PC-3 (cell line): ENCODE measurements at regions not wholly inside any gene's neighbourhood (a gene's known extent, or its start where the extent isn't known, plus 50 kb on each side); places are given as distances from the start of the nearest gene placed in this dataset.

ENCODE experiments used
- ATAC-seq: fragments of 200-7000 bp; cut with Tn5 transposase; 2 replicates; pipeline ENCODE4 v1.9.1; 2020; ENCODE audit warnings: mild to moderate bottlenecking, moderate library complexity
- BruUV-seq: library from RNA; stranded (reverse); fragments of 400-500 nt; replicated peaks from 2 replicates; lab custom pipeline; 2021; lab: Mats Ljungman, UMichigan
- CTCF ChIA-PET: fragments of 300-600 bp; sonication (Branson Sonifier 250); formaldehyde crosslinking; loops from one replicate; lab custom pipeline; 2022; ENCODE audit warnings: antibody characterized with exemption; lab: Charles Lee
- POLR2A ChIA-PET: fragments of 300-600 bp; sonication (Branson Sonifier 250); formaldehyde crosslinking; loops from one replicate; lab custom pipeline; 2022; ENCODE audit warnings: antibody characterized with exemption; ENCODE audit not compliant: unreplicated experiment; lab: Charles Lee
- DNase-seq: peaks from one replicate; pipeline ENCODE4 v3.0.0-alpha.2; 2015
- H2AFZ ChIP-seq: fragments of 300-600 bp; sonication (generic); 2 replicates; pipeline ENCODE4 v1.6.0; 2016; ENCODE audit warnings: antibody characterized with exemption, low read length
- H3F3A ChIP-seq: fragments of 300-600 bp; sonication (generic); one replicate; pipeline ENCODE4 v1.6.0; 2017; ENCODE audit warnings: antibody characterized with exemption, low read length, control low read depth, mild to moderate bottlenecking; ENCODE audit not compliant: unreplicated experiment
- H3K27ac ChIP-seq: fragments of 300-600 bp; sonication (generic); 2 replicates; pipeline ENCODE4 v1.5.1; 2016; ENCODE audit warnings: mild to moderate bottlenecking, low read length
- H3K27me3 ChIP-seq: fragments of 300-600 bp; sonication (generic); 2 replicates; pipeline ENCODE4 v1.6.1; 2016; ENCODE audit warnings: low read length, mixed read lengths
- H3K36me3 ChIP-seq: fragments of 300-600 bp; sonication (generic); 2 replicates; pipeline ENCODE4 v1.6.1; 2016; ENCODE audit warnings: low read depth, mixed run types, low read length, mixed read lengths
- H3K4me1 ChIP-seq: fragments of 300-600 bp; sonication (generic); 2 replicates; pipeline ENCODE4 v1.5.1; 2016; ENCODE audit warnings: low read length; ENCODE audit not compliant: insufficient read depth
- H3K4me2 ChIP-seq: fragments of 300-600 bp; sonication (generic); 2 replicates; pipeline ENCODE4 v1.6.0; 2016; ENCODE audit warnings: low read length
- H3K4me3 ChIP-seq: fragments of 300-600 bp; sonication (generic); 2 replicates; pipeline ENCODE4 v1.5.1; 2016; ENCODE audit warnings: mild to moderate bottlenecking, low read length, mixed read lengths
- H3K79me2 ChIP-seq: fragments of 300-600 bp; sonication (generic); 2 replicates; pipeline ENCODE4 v1.6.1; 2017; ENCODE audit warnings: low read length, mixed read lengths
- H3K9ac ChIP-seq: fragments of 300-600 bp; sonication (generic); 2 replicates; pipeline ENCODE4 v1.6.0; 2016; ENCODE audit warnings: mild to moderate bottlenecking, low read length
- H3K9me2 ChIP-seq: fragments of 300-600 bp; sonication (generic); replicated peaks from 2 replicates; pipeline ENCODE4 v1.6.1; 2016; ENCODE audit warnings: mixed run types, low read length, mixed read lengths
- H3K9me3 ChIP-seq: fragments of 300-600 bp; sonication (generic); 2 replicates; pipeline ENCODE4 v1.6.1; 2016; ENCODE audit warnings: low read length, mixed read lengths
- H4K20me1 ChIP-seq: fragments of 300-600 bp; sonication (generic); 2 replicates; pipeline ENCODE4 v1.6.1; 2016; ENCODE audit warnings: low read length, mixed read lengths
- EZH2 ChIP-seq: fragments of 300-600 bp; sonication (generic); IDR thresholded peaks from one replicate; pipeline ENCODE4 v1.6.1; 2017; ENCODE audit warnings: antibody characterized with exemption, mild to moderate bottlenecking, low read length; ENCODE audit not compliant: unreplicated experiment
- EZH2phosphoT487 ChIP-seq: fragments of 300-600 bp; sonication (generic); IDR thresholded peaks from 2 replicates; pipeline ENCODE4 v1.6.1; 2018; ENCODE audit warnings: mild to moderate bottlenecking, antibody characterized with exemption, low read length, borderline replicate concordance
- intact Hi-C: fragments of 100-400 bp; cut with micrococcal nuclease; formaldehyde crosslinking; loops from 2 replicates; pipeline ENCODE4 v1.9.0; 2023
- TF ChIP-seq, protein P1 (sequence below): fragments of 300-600 bp; sonication (generic); conservative IDR thresholded peaks from 2 replicates; pipeline ENCODE4 v1.5.1; 2017; ENCODE audit warnings: antibody characterized with exemption, low read depth, mild to moderate bottlenecking, low read length

DNA sequence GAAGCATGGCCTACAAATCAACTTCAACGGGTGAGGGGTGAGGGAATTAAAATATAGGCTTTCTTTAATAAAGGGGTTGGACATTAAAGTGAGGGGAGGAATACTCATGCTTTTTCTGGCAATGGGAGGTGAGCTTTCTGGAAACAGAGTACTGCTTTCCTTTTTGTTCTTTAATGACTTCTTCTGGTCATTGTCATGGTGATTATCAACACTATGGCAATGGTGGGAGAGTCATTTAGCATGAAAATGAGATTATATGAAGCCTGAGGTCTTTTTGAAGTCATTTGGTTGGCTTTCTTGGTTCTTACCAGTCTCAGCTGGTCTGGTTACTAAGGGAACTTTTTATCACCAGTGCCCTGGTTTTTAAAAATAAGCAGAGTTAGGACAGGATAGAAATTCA is 475.8 kb upstream of the LRRC4C start:
- ATAC-seq, result no peak
- H2AFZ ChIP-seq, result no peak overlapping the region
- no peaks in the 10 kb centered on the region for H3K27me3 ChIP-seq
- intact Hi-C loops, result no loop called here
- H3K36me3 ChIP-seq, result no peaks in the 10 kb centered on the region
- H3K9me2 ChIP-seq, result no peaks in the 10 kb centered on the region
- H3K4me2 ChIP-seq, result no peak overlapping the region
- no peaks in the 10 kb centered on the region for H3K4me1 ChIP-seq
- H3K9ac ChIP-seq, result no peak overlapping the region
- H3F3A ChIP-seq, result no peaks in the 10 kb centered on the region
- no peaks in the 10 kb centered on the region for H4K20me1 ChIP-seq
- no peak for DNase-seq
- H3K4me3 ChIP-seq, result no peak overlapping the region
- H3K79me2 ChIP-seq, result no peaks in the 10 kb centered on the region
- ChIA-PET CTCF (no interaction called here), POLR2A (no interaction called here)
- TF ChIP-seq, protein P1, sequence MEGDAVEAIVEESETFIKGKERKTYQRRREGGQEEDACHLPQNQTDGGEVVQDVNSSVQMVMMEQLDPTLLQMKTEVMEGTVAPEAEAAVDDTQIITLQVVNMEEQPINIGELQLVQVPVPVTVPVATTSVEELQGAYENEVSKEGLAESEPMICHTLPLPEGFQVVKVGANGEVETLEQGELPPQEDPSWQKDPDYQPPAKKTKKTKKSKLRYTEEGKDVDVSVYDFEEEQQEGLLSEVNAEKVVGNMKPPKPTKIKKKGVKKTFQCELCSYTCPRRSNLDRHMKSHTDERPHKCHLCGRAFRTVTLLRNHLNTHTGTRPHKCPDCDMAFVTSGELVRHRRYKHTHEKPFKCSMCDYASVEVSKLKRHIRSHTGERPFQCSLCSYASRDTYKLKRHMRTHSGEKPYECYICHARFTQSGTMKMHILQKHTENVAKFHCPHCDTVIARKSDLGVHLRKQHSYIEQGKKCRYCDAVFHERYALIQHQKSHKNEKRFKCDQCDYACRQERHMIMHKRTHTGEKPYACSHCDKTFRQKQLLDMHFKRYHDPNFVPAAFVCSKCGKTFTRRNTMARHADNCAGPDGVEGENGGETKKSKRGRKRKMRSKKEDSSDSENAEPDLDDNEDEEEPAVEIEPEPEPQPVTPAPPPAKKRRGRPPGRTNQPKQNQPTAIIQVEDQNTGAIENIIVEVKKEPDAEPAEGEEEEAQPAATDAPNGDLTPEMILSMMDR, result no peak
- TF ChIP-seq EZH2 (no peak), EZH2phosphoT487 (no peak)
- H3K27ac ChIP-seq, result no peak overlapping the region
- no TSS peak for BruUV-seq
- H3K9me3 ChIP-seq, result no peaks in the 10 kb centered on the region

DNA sequence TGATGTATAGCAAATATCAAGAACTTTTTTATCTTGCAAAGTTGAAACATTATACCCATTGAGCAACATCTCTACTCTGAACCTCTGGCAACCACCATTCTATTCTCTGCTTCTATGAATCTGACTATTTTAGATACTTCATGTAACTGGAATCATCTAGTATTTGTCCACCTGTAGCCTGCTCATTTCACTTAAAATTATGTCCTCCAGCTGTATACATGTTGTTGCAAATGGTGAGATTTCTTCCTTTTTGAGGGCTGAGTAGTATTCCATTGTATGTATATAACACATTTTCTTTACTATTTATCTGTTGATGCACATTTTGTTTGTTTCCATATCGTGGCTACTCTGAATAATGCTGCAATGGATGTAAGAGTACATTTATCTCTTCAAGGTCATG is 476.3 kb upstream of the LRRC4C start:
- BruUV-seq, result no TSS peak
- Histone ChIP-seq H3K4me1 (no peaks in the 10 kb centered on the region), H4K20me1 (no peaks in the 10 kb centered on the region), H2AFZ (no peak overlapping the region), H3K27me3 (no peaks in the 10 kb centered on the region), H3K36me3 (no peaks in the 10 kb centered on the region), H3K9me2 (no peaks in the 10 kb centered on the region), H3F3A (no peaks in the 10 kb centered on the region), H3K9me3 (no peaks in the 10 kb centered on the region), H3K4me3 (no peak overlapping the region), H3K4me2 (no peak overlapping the region), H3K9ac (no peak overlapping the region), H3K27ac (no peak overlapping the region), H3K79me2 (no peaks in the 10 kb centered on the region)
- ATAC-seq, result no peak
- ChIA-PET CTCF (no interaction called here), POLR2A (no interaction called here)
- intact Hi-C loops, result no loop called here
- DNase-seq, result no peak
- TF ChIP-seq, protein P1, result no peak
- TF ChIP-seq EZH2, result no peak
- TF ChIP-seq EZH2phosphoT487, result no peak

DNA sequence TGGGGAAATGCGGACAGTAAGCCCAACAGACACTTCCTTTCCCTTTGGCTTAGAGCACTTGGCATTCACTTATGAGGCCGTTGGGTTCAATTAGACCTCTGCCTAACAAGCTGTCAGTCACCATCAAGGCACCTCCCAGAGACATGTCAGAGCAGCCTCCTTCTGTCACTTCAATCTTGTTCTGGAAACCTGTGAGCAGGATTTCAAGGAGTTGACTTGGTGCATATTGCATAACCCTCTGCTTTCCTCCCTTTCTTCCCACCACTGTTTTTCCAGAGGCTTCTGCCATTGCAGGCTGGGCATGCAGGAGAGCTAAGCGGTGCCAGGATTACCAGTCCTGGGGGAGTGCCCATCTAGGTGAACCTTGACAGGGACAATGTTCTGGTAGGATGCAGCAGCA is 484.2 kb upstream of the LRRC4C start:
- Histone ChIP-seq H3K9me3 (no peaks in the 10 kb centered on the region), H3K79me2 (no peaks in the 10 kb centered on the region), H3K36me3 (no peaks in the 10 kb centered on the region), H3K27ac (no peak overlapping the region), H3K9ac (no peak overlapping the region), H3K4me2 (no peak overlapping the region), H3K4me3 (no peak overlapping the region), H2AFZ (no peak overlapping the region), H3F3A (no peaks in the 10 kb centered on the region), H3K9me2 (no peaks in the 10 kb centered on the region), H3K27me3 (no peaks in the 10 kb centered on the region), H4K20me1 (no peaks in the 10 kb centered on the region), H3K4me1 (no peaks in the 10 kb centered on the region)
- no TSS peak for BruUV-seq
- CTCF ChIA-PET, result no interaction called here
- DNase-seq, result no peak
- no peak for ATAC-seq
- POLR2A ChIA-PET, result no interaction called here
- no peak for TF ChIP-seq EZH2phosphoT487
- no peak for TF ChIP-seq EZH2
- TF ChIP-seq, protein P1, result no peak
- intact Hi-C loops, result no loop called here
